HG02943 (cell line): ENCODE measurements at regions not wholly inside any gene's neighbourhood (a gene's known extent, or its start where the extent isn't known, plus 50 kb on each side); places are given as distances from the start of the nearest gene placed in this dataset.
"Not testable (repeated sequence)": the region's sequence is repeated elsewhere in the genome, so short reads cannot be mapped to it uniquely, and the experiment has no call there.

Source experiments
- ATAC-seq: cut with Tn5 transposase; IDR thresholded peaks from one replicate; pipeline ENCODE4 v1.9.1; 2021; ENCODE audit warnings: mild to moderate bottlenecking, low read depth, moderate library complexity; ENCODE audit not compliant: unreplicated experiment

DNA sequence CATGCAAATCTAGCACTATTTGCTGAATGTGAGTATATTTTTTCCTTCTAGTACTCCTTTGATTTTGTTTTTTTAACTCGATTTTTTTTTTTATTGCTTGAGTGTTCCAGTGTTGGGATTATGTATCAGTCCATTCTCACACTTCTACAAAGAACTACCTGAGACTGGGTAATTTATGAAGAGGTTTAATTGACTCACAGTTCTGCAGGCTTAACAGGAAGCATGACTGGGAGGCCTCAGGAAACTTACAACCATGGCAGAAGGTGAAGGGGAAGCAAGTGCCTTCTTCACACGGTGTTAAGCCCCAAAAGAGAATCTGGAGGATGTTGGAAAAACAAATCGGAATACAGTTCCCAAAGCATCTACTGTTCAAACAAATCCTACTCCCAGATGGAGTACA is 69.1 kb downstream of the ZNF518B start:
- ATAC-seq = not testable (repeated sequence)

DNA sequence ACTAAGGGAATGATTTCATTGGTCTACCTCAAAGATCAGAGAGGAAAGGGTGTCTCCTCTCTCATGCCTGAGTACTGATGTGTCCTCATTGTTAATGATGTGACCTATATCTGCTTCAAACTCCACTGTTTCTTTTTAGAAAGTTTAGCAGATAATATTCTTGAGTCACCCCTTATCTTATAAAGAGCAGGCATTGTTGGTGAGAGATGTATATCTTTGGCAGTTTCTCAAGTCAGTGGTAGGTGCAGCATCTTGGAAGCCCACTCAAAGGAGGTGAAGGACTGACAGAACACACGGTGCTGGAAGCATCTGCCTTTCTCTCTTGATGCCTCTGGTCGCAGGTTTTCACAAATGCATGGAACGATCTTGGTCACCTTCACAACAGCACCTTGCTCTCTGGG is 71.2 kb downstream of the ZNF518B start:
- no peak for ATAC-seq

DNA sequence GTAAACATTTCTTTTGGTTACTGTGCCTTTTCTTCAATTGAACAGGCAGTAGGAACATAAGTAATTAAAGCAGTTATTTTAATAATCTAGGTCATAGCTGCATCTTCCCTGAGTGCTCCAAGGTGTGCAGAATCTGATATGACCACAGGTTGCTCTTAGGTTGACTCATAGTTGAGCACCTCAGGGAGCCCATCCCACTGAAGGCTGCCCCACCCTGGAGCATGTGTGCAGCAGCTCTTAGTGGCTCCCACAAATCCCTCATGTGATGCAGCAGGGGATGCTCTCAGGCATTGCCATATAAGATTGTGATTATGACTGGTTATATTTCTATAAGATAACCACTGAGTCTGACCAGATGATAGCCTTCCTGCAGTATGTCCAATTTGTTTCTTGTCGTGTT is 72.3 kb downstream of the ZNF518B start:
- ATAC-seq = no peak

- ATAC-seq = no peak
Observed at GRCh38 chr4:10383417-10383816, 73.8 kb downstream of the ZNF518B start.

GRCh38 chr4:10382171-10382570 is 75.1 kb downstream of the ZNF518B start:
- not testable (repeated sequence) for ATAC-seq

- no peak for ATAC-seq
Observed at GRCh38 chr4:10381146-10381545, 76.1 kb downstream of the ZNF518B start.

GRCh38 chr4:10380735-10381134 is 76.5 kb downstream of the ZNF518B start:
- ATAC-seq = no peak

GRCh38 chr4:10371869-10372471 is 85.3 kb downstream of the ZNF518B start:
- ATAC-seq = no peak

- ATAC-seq = no peak
Observed at GRCh38 chr4:10371121-10371520, 86.1 kb downstream of the ZNF518B start.

DNA sequence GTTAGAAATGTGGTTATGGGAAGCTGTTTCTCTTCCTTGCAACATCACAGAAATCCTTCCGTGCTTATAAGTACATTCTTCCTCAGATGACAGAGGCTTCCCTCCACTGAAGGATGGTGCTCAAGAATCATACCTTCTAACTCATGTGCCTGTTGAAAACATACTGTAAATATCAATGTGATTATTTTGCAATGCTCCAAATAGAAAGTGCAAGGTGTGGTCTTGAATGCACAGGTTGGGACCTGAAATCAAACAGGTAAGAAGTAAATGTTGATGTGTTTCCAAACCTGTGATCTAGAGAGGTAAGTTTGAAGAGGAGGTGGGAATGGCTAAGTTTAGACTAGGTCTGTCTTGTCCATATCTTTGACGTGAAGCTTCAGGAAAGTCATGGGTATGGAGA is 87.7 kb downstream of the ZNF518B start:
- ATAC-seq = no peak

DNA sequence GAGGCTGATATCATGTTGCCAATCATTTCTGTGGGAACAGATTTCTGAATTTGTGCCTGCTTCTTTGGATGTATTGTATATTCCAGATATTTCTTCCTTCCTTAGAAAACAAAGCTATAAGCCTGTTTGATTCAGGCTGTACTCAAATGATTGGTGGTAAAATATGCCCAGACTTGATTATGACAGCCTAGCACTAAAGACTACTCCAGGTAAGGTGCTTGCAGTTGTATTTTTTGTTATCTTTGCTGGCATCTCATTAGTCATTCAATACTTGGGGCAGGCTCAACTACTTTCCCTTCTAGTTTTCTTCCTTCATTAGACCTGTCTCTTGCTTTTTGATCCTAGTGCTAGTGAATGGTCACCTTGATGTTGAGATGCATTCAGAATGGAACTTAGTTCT is 90.6 kb downstream of the ZNF518B start:
- no peak for ATAC-seq

DNA sequence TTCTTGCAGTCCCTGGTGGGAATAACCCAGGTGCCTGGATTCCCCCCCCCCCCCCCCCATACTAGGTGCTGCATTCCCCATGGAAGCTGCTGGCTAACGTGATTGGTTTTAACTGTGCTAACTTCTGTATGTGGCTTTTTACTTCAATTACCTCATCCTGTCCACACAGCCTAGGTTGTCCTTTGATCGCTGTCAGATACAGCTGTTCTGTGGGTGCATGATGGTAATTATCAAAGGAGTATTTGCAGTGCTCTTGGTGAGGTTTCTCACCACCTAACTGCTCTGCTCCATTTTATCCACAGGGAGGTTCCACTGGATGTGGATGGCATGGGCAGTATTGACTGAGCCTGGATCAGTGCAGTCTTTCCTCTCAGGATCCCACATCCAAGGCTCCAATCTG is 93.0 kb downstream of the ZNF518B start:
- ATAC-seq = no peak

- ATAC-seq = no peak
Observed at GRCh38 chr4:10354746-10355145, 102.5 kb downstream of the ZNF518B start.

GRCh38 chr4:10354225-10354624 is 103.0 kb downstream of the ZNF518B start:
- no peak for ATAC-seq

DNA sequence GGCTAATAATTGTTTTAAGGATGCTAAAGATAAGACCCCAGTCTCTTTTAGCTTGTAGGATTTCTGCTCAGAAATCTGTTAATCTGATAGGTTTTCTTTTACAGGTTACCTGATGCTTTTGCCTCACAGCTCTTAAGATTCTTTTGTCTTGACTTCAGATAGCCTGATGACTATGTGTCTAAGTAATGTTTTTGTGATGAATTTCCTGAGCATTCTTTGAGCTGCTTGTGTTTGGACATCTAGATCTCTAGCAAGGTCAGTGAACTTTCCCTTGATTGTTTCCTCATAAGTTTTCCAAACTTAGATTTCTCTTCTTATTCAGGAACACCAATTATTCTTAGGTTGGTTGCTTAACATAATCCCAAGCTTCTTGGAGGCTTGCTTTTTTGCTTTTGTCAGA is 104.1 kb downstream of the ZNF518B start:
- no peak for ATAC-seq

- no peak for ATAC-seq
Observed at GRCh38 chr4:10348241-10348640, 109.0 kb downstream of the ZNF518B start.

DNA sequence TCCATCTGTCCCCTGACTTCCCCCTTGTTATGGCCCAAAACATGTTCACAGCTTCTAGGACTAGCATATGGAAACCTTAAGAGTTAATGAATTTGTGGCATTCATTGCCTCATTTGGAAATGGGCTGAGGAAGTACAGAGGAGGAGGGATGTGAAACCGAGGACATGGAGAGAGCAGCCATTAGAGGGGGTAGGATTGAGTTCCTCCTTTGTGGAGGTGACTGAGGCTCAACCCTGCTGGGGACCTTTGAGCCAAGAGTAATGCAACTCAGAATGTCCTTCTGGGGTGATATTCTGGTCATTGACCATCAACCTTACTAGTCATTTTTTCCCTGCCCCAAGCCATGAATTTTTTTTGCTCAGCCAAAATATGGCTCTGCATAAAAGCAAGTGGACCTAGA is 109.4 kb downstream of the ZNF518B start:
- no peak for ATAC-seq

- ATAC-seq = no peak
Observed at GRCh38 chr4:10347281-10347795, 109.9 kb downstream of the ZNF518B start.

GRCh38 chr4:10346023-10346422 is 111.2 kb downstream of the ZNF518B start:
- no peak for ATAC-seq

DNA sequence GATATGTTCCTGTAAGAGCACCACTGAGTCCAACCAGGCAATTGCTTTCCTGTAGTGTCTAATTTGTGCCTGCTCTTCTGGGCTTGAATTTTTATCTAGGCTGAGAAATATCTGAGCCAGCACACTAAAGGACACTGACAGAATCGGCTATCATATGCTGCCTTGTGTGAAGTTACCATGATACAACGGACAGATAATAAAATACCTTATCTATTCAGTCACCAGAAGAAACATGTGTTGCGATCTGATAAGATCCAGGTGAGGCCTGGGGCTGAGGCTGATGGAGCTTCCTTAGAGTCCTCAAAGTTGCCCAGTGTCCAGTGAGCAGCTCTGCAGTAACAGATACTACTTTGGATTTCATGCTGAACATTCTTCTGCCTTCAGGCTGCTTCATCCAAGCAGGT is 111.8 kb downstream of the ZNF518B start:
- ATAC-seq = no peak

DNA sequence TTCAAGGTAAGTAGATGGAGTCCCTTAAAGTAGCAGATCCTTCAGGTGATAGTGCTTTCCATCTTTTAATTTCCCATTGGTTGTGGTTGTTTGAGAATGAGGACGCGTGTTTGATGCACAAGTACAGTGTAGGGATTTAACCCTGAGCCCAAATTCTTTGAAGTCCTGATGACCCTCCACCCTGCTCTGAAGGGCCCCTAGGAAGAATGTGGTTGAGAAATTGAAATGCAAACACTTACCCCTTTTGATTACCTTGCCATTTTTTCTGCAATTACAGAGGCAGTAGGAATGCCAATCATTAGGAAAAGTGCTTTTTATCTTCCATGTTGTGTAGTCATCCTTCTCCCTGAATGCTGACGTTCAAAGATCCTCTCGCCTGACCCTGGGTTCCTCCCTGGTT is 112.4 kb downstream of the ZNF518B start:
- ATAC-seq = no peak

- ATAC-seq = no peak
Observed at GRCh38 chr4:10343656-10344055, 113.6 kb downstream of the ZNF518B start.

- no peak for ATAC-seq
Observed at GRCh38 chr4:10342866-10343265, 114.4 kb downstream of the ZNF518B start.
